SU-DHL-6 (cell line): ENCODE measurements at regions not wholly inside any gene's neighbourhood (a gene's known extent, or its start where the extent isn't known, plus 50 kb on each side); places are given as distances from the start of the nearest gene placed in this dataset.

ENCODE experiments used
- H2AFZ ChIP-seq: fragments of 200-600 bp; sonication (generic); 2 replicates; pipeline ENCODE4 v1.6.1; 2014; ENCODE audit warnings: low read depth, mild to moderate bottlenecking, moderate library complexity, mixed read lengths, antibody characterized with exemption, low read length; ENCODE audit not compliant: severe bottlenecking
- H3F3A ChIP-seq: fragments of 200-600 bp; shearing (Covaris generic); 2 replicates; pipeline ENCODE4 v1.6.0; 2016; ENCODE audit warnings: antibody characterized with exemption, mild to moderate bottlenecking; ENCODE audit not compliant: insufficient read depth
- H3K27ac ChIP-seq: fragments of 200-600 bp; sonication (generic); 2 replicates; pipeline ENCODE4 v1.5.1; 2016; ENCODE audit warnings: low read depth, mild to moderate bottlenecking, low read length, moderate library complexity, mixed read lengths
- H3K27me3 ChIP-seq: fragments of 200-600 bp; sonication (generic), shearing (Covaris generic); 2 replicates; pipeline ENCODE4 v1.6.0; 2014; ENCODE audit warnings: mild to moderate bottlenecking, low read length
- H3K36me3 ChIP-seq: fragments of 200-600 bp; sonication (generic); 2 replicates; pipeline ENCODE4 v1.6.1; 2014; ENCODE audit warnings: mild to moderate bottlenecking, low read length, mixed read lengths
- H3K4me2 ChIP-seq: fragments of 300-600, 200-600 bp; shearing (Covaris generic), sonication (generic); 2 replicates; pipeline ENCODE4 v1.6.0; 2014; ENCODE audit warnings: low read length, low read depth, mild to moderate bottlenecking; ENCODE audit not compliant: poor library complexity, severe bottlenecking
- H3K4me3 ChIP-seq: fragments of 200-600 bp; sonication (generic); 2 replicates; pipeline ENCODE4 v1.5.1; 2014; ENCODE audit warnings: antibody characterized with exemption, low read length, mild to moderate bottlenecking, mixed read lengths; ENCODE audit not compliant: insufficient read depth, poor library complexity, severe bottlenecking
- H3K79me2 ChIP-seq: fragments of 200-600 bp; sonication (generic); 2 replicates; pipeline ENCODE4 v1.6.1; 2014; ENCODE audit warnings: mild to moderate bottlenecking, low read length, moderate library complexity; ENCODE audit not compliant: insufficient read depth
- H3K9ac ChIP-seq: fragments of 200-600 bp; sonication (generic); 2 replicates; pipeline ENCODE4 v1.7.0; 2014; ENCODE audit warnings: mild to moderate bottlenecking, low read length
- H3K9me2 ChIP-seq: fragments of 200-600 bp; sonication (generic); replicated peaks from 2 replicates; pipeline ENCODE4 v1.6.1; 2014; ENCODE audit warnings: low read length; ENCODE audit not compliant: insufficient read depth
- H3K9me3 ChIP-seq: fragments of 200-600 bp; sonication (generic); 2 replicates; pipeline ENCODE4 v1.6.1; 2014; ENCODE audit warnings: low read length, mixed read lengths; ENCODE audit not compliant: insufficient read depth
- H4K20me1 ChIP-seq: fragments of 200-600 bp; sonication (generic); 2 replicates; pipeline ENCODE4 v1.6.1; 2014; ENCODE audit warnings: low read depth, mild to moderate bottlenecking, antibody characterized with exemption, low read length, moderate library complexity, mixed read lengths
- CTCF ChIP-seq: fragments of 200-600 bp; sonication (generic); IDR thresholded peaks from one replicate; pipeline ENCODE4 v1.5.1; 2017; ENCODE audit warnings: antibody characterized with exemption, mild to moderate bottlenecking, low read length, moderate library complexity; ENCODE audit not compliant: insufficient read depth, poor library complexity, severe bottlenecking
- EZH2phosphoT487 ChIP-seq: fragments of 200-600 bp; sonication (generic), shearing (Covaris generic); conservative IDR thresholded peaks from 2 replicates; pipeline ENCODE4 v1.6.1; 2018; ENCODE audit warnings: mild to moderate bottlenecking, antibody characterized with exemption, low read length, moderate library complexity, mixed read lengths

GRCh38 chr11:81059356-81059755 is 1618.5 kb upstream of the TENM4 start:
- Histone ChIP-seq H3K9me2 (no peaks in the 10 kb centered on the region), H3K4me2 (no peak overlapping the region), H3K79me2 (no peaks in the 10 kb centered on the region), H3K36me3 (no peaks in the 10 kb centered on the region), H2AFZ (no peak overlapping the region), H3K9me3 (no peaks in the 10 kb centered on the region), H3K27ac (no peak overlapping the region), H3K4me3 (no peak overlapping the region), H3F3A (no peaks in the 10 kb centered on the region), H4K20me1 (no peaks in the 10 kb centered on the region), H3K27me3 (no peaks in the 10 kb centered on the region), H3K9ac (no peak overlapping the region)
- no peak for TF ChIP-seq EZH2phosphoT487
- TF ChIP-seq CTCF = no peak

GRCh38 chr11:81052344-81053158 is 1611.7 kb upstream of the TENM4 start:
- Histone ChIP-seq H3F3A (no peaks in the 10 kb centered on the region), H4K20me1 (no peaks in the 10 kb centered on the region), H3K27me3 (no peaks in the 10 kb centered on the region), H3K27ac (no peak overlapping the region), H3K9ac (no peak overlapping the region), H2AFZ (no peak overlapping the region), H3K79me2 (no peaks in the 10 kb centered on the region), H3K9me2 (no peaks in the 10 kb centered on the region), H3K36me3 (no peaks in the 10 kb centered on the region), H3K4me2 (no peak overlapping the region), H3K4me3 (no peak overlapping the region), H3K9me3 (no peaks in the 10 kb centered on the region)
- TF ChIP-seq EZH2phosphoT487 (no peak), CTCF (no peak)

GRCh38 chr11:81039916-81040524 is 1599.2 kb upstream of the TENM4 start:
- H3K9ac ChIP-seq = no peak overlapping the region
- TF ChIP-seq EZH2phosphoT487 = no peak
- TF ChIP-seq CTCF = no peak
- H3K9me3 ChIP-seq = no peaks in the 10 kb centered on the region
- no peaks in the 10 kb centered on the region for H3K79me2 ChIP-seq
- no peak overlapping the region for H2AFZ ChIP-seq
- no peaks in the 10 kb centered on the region for H3K9me2 ChIP-seq
- H3F3A ChIP-seq = no peaks in the 10 kb centered on the region
- no peak overlapping the region for H3K4me2 ChIP-seq
- H3K36me3 ChIP-seq = no peaks in the 10 kb centered on the region
- H4K20me1 ChIP-seq = no peaks in the 10 kb centered on the region
- H3K4me3 ChIP-seq = no peak overlapping the region
- H3K27me3 ChIP-seq = no peaks in the 10 kb centered on the region
- no peak overlapping the region for H3K27ac ChIP-seq
